ENCODE measurements at regions not wholly inside any gene's neighbourhood (a gene's known extent, or its start where the extent isn't known, plus 50 kb on each side); places are given as distances from the start of the nearest gene placed in this dataset.
A peak's percentile ranks its signal among the peaks of the same experiment; 100 is the strongest.

DNA sequence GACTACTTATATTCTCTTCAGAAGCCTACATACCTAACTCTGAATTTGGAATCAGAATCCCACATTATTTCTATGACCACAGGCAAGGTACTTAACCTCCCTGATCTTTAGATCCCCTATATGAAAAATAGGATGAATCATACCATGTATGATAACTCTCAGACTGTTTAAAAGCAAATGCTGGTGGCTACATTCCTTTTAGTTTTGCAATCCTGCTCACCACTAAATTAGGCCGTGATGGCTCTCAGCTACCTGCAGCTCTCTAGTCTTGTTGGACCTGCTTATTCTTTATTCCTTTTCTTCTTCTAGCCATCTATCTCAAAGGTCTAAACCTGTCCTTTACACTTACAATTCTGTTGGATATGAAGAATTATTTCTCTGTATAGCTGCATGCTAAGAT lies 303.4 kb upstream of the ATP10B start:
- H3K9me3 Mint-ChIP-seq = peaks cover 15% of the 10 kb centered on the region
- H3K27ac Mint-ChIP-seq = no peak overlapping the region
- ATAC-seq (no peak), DNase-seq (ENCODE audit: low spot score in 2 of 2) (no peak)
- no peak overlapping the region for H3K4me3 Mint-ChIP-seq
- H3K4me1 Mint-ChIP-seq = no peaks in the 10 kb centered on the region
- no peaks in the 10 kb centered on the region for H3K36me3 Mint-ChIP-seq

DNA sequence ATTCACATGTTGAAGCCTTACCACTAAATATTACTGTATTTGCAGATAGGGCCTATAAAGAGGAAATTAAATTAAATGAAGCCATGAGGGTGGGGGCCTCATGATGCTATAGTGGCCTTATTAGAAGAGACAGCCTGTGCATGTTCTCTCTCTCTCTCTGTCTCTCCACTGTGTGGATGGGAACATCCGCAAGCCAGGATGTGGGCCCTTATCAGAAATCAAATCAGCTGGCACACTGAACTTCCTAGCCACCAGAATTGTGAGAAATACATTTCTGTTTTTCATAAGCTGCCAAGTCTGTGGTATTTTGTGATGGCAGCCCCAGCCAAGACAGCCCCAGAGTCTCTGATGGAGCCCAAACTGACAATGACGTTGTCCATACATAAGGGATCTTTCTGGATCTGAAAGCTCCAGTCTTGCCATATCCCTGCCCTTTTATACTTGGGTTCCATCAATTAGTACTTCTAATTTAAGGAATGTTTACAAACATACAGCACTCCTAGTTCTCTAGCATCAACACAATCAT lies 300.5 kb upstream of the ATP10B start:
- Mint-ChIP-seq H3K4me3 (no peak overlapping the region), H3K36me3 (no peaks in the 10 kb centered on the region)
- ATAC-seq = no peak

DNA sequence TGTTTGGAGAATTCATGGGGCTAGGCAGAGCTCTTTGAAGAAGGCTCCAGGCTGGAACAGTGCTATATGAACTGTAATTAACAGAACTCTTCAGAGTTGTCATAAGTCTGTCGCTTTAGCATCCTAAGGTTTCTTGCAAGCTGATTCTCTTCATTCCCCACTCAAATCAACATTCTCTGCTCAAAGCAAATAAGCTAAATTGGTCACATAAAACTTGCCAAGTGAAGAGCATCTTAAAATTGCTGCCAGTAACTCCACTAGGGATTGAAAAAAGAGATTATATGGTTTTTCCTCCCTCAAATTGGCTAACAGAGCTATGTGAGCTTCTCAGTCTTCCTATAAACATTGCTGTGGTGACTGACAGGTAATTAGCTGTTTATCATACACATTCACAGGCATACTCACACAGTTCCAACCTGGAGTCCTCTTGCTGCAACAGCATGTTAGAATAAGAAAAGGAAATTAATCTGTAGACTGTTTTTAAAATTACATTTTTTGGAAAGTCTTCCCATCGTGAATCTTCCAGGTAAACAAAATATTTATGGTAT lies 298.5 kb upstream of the ATP10B start:
- Mint-ChIP-seq H3K4me3 (no peak overlapping the region), H3K9me3 (peaks cover 8% of the 10 kb centered on the region), H3K27ac (no peak overlapping the region), H3K4me1 (no peaks in the 10 kb centered on the region), H3K36me3 (no peaks in the 10 kb centered on the region)
- ATAC-seq (no peak), DNase-seq (ENCODE audit: low spot score in 2 of 2) (no peak)

More for the DNA sequence above, 300.5 kb upstream of the ATP10B start:
- H3K9me3 Mint-ChIP-seq = peaks cover 9% of the 10 kb centered on the region
- no peak overlapping the region for H3K27ac Mint-ChIP-seq
- no peaks in the 10 kb centered on the region for H3K4me1 Mint-ChIP-seq
- DNase-seq (ENCODE audit: low spot score in 2 of 2) = no peak

DNA sequence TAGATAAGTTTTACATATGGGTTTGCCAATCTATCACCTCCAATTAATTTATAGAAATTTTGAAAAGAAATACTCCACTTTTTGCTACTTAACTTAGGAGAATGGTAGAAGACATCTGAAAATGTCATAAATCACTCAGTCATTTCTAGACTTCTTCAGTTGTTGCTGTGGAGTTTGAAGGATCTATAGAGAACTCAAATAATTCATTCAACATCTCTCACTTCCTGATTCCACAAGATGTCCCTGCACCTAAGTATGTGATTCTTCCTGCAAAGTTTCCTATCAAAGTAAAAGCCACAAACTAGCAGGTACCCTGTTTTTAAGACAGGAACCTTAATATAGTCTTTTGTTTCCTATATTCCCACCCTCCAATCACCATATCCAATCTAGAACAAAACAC lies 297.1 kb upstream of the ATP10B start:
- Mint-ChIP-seq H3K4me1 (no peaks in the 10 kb centered on the region), H3K9me3 (peaks cover 8% of the 10 kb centered on the region), H3K27ac (no peak overlapping the region), H3K4me3 (no peak overlapping the region), H3K36me3 (no peaks in the 10 kb centered on the region)
- ATAC-seq (no peak), DNase-seq (ENCODE audit: low spot score in 2 of 2) (no peak)

DNA sequence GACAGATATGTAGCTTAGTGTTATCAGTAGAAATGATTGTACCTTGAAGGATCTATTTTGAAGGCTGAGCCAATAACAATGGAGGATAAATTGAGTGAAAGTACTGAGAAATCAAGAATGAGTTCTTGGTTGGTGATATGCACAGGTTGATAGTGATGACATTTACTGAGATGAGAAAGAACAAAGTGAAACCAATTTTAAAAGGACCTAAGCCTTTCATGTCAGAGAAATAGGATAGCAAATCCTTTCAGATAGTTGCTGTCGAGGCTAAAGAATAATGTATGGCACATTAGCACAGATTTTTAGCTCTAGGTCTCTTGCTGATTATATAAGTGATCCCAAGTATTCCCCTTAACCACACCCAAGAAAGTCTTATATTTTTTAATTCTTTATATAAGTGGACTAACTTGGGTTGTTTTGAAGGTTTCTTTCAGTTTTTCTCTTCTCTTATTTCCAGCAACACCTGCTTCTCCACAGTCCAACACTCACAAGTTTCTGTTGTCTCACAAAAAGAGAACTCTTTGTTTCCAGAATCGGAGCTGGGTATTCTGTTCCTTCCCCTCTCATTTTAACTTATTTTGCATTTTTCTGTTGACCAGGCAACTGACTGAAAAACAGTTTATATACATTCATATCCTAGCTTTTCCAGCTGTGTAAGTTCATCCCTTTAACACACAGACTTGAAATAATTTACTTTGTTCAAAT lies 286.9 kb upstream of the ATP10B start:
- Mint-ChIP-seq H3K4me1 (no peaks in the 10 kb centered on the region), H3K36me3 (no peaks in the 10 kb centered on the region), H3K27ac (no peak overlapping the region), H3K4me3 (no peak overlapping the region), H3K9me3 (peaks cover 10% of the 10 kb centered on the region)
- no peak for DNase-seq (ENCODE audit: low spot score in 2 of 2)
- no peak for ATAC-seq

DNA sequence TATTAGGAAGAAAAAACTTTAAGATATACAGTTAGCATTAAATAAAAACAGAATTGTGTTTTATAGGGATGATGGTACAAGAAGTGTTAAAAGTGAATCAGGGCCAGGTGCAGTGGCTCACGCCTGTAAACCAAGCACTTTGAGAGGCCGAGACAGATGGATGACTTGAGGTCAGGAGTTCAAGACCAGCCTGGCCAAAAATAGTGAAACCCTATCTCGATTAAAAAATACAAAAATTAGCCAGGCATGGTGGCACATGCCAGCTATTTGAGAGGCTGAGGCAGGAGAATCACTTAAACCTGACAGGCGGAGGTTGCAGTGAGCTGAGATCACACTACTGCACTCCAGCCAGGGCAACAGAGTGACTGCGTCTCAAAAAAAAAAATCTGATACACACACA lies 282.9 kb upstream of the ATP10B start:
- Mint-ChIP-seq H3K4me3 (no peak overlapping the region), H3K4me1 (no peaks in the 10 kb centered on the region), H3K9me3 (no peaks in the 10 kb centered on the region), H3K36me3 (no peaks in the 10 kb centered on the region), H3K27ac (no peak overlapping the region)
- ATAC-seq (no peak), DNase-seq (ENCODE audit: low spot score in 2 of 2) (no peak)

DNA sequence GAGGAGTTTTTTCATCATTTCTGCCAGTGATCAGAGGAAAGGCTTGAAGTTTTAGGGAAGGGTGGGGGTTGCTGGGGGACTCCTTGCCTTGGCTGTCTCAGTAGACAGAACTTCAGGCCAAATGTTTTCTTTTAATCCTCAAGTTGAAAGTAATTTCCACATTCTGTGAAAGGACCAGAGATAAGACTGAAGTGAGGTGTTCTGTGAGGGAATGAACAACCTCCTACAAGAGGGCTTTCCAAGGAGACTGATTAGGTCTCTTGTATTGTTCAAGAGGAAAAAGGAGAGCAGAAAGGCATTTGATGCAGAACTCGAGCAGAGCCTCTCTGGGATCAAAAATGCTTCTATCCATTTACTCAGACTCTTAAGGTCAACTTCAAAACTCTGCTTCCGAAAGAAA lies 282.1 kb upstream of the ATP10B start:
- H3K9me3 Mint-ChIP-seq = no peaks in the 10 kb centered on the region
- ATAC-seq (no peak), DNase-seq (ENCODE audit: low spot score in 2 of 2) (no peak)
- H3K27ac Mint-ChIP-seq = no peak overlapping the region
- H3K4me3 Mint-ChIP-seq = no peak overlapping the region
- no peaks in the 10 kb centered on the region for H3K36me3 Mint-ChIP-seq
- no peaks in the 10 kb centered on the region for H3K4me1 Mint-ChIP-seq

DNA sequence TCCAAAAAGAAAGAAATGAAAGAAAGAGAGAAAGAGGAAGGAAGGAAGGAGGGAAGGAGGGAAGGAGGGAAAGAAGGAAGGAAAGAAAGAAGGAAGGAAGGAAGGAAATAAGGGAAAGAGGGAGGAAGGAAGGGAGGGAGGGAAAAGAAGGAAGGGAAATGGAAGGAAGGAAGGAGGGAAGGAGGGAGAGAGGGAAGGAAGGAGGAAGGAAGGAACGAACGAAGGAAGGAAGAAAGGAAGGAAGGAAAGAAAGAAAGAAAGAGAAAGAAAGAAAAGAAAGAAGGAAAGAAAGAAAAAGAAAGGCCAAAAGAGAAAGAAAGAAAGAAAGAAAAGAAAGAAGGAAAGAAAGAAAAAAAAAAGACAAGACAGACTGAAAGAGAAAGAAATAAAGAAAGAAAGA lies 263.9 kb upstream of the ATP10B start:
- no peaks in the 10 kb centered on the region for H3K36me3 Mint-ChIP-seq
- no peak overlapping the region for H3K27ac Mint-ChIP-seq
- ATAC-seq (no peak), DNase-seq (ENCODE audit: low spot score in 2 of 2) (no peak)
- H3K4me3 Mint-ChIP-seq = no peak overlapping the region
- peaks cover 7% of the 10 kb centered on the region for H3K9me3 Mint-ChIP-seq
- no peaks in the 10 kb centered on the region for H3K4me1 Mint-ChIP-seq

DNA sequence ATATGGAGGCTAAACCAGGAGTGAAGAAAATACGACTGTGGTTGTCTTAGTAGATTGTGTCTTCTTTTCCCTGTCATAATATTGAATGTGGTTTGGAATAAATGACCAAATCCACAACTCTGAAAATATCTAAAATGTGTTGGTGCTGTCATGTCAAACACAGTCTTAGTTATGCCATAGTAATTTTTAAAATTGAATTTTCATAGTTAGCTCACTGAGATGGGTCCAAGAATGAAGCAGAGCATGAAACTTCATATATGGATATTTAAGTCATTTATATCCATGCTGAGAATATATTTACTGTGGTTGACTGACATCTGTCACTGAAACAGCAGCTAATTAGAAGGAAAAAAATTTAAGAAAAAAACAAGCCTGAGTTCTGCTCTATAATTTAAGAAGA lies 260.4 kb upstream of the ATP10B start:
- Mint-ChIP-seq H3K36me3 (no peaks in the 10 kb centered on the region), H3K4me1 (no peaks in the 10 kb centered on the region), H3K27ac (no peak overlapping the region), H3K4me3 (no peak overlapping the region), H3K9me3 (peaks cover 7% of the 10 kb centered on the region)
- ATAC-seq (no peak), DNase-seq (ENCODE audit: low spot score in 2 of 2) (no peak)

DNA sequence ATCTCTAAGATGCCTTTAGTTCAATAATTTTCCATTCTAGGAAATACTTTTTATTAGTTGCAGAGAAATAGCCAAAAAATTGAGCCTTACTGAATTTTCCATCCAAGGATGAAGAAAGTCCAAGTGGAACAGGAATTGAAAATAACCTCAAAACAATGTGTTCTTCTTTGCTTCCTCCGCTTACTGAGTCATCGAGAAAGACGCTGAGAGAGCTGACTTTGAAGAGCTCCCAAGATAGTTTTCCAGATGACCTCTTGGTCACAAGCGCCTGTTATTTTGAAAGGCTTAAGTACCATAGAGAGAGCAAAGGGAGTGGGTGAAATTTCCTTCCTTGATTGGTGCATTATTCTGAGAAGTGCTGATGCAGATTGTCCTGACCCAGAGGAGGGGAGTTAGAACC lies 253.5 kb upstream of the ATP10B start:
- H3K4me3 Mint-ChIP-seq = no peak overlapping the region
- DNase-seq (ENCODE audit: low spot score in 2 of 2) = no peak

DNA sequence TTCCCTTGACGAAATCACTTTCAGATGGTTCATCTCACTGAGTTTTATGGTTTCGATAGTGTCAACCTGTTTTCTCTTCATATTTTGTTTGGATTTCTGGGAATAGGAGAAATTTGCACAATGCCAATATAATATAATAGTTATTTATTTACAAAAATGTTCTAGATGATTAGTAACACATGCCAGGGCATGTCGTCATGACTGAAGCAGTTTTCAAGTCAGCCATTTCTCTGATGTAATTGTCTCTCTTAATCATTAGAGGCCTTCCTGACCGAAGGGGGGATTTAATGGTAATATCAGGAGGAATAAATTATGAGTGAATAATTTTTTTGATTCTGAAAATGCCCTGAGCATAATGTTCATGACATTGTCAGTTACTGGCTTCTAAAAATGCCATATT lies 246.5 kb upstream of the ATP10B start:
- no peaks in the 10 kb centered on the region for H3K36me3 Mint-ChIP-seq
- H3K4me1 Mint-ChIP-seq = no peaks in the 10 kb centered on the region
- DNase-seq (ENCODE audit: low spot score in 2 of 2) = no peak
- H3K4me3 Mint-ChIP-seq = no peak overlapping the region
- H3K9me3 Mint-ChIP-seq = no peaks in the 10 kb centered on the region
- H3K27ac Mint-ChIP-seq = no peak overlapping the region
- ATAC-seq = no peak

More for the DNA sequence above, 253.5 kb upstream of the ATP10B start:
- Mint-ChIP-seq H3K27ac (no peak overlapping the region), H3K9me3 (no peaks in the 10 kb centered on the region), H3K4me1 (no peaks in the 10 kb centered on the region), H3K36me3 (no peaks in the 10 kb centered on the region)
- no peak for ATAC-seq

DNA sequence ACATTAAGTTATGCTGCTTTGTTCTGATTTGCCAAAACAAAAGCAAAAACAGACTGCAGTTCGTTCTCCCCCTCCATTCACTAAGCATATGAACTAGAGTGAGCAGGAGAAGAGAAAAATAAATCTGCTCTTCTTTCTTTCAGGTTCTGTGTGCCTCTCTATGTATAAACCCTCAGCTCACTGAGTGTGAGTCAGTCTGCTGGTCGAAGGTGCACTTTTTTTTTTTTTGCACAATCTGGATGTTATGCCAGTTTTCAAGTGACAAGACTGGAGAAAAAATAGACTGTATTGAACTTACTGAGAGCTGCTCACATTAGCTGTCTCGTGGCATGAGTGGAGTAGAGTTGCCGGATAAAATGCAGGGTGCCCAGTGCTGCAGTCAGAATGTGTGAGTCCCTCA lies 244.6 kb upstream of the ATP10B start:
- no peaks in the 10 kb centered on the region for H3K36me3 Mint-ChIP-seq

DNA sequence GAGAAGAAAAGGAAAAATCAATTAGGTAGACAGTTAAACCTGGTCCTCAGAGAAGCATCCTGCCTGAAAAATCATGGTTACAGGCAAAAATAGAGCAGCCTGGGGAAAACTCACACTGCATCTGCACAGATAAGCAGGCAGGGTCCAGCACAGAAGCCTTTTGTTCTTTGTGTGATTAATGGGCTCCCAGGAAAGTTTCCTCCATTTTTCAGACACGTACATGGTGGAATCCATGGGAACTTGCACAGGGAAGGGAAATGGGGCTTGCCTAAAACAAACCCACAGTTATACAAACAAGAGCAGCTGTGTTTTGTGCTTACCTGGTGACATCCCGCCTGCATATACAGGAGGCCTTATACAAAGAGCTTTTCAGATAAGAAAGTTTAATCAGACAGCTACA lies 243.9 kb upstream of the ATP10B start:
- ATAC-seq = no peak
- Mint-ChIP-seq H3K36me3 (no peaks in the 10 kb centered on the region), H3K27ac (no peak overlapping the region), H3K9me3 (no peaks in the 10 kb centered on the region), H3K4me3 (no peak overlapping the region), H3K4me1 (no peaks in the 10 kb centered on the region)
- DNase-seq (ENCODE audit: low spot score in 2 of 2) = no peak

More for the DNA sequence above, 244.6 kb upstream of the ATP10B start:
- Mint-ChIP-seq H3K27ac (no peak overlapping the region), H3K4me3 (no peak overlapping the region), H3K9me3 (no peaks in the 10 kb centered on the region), H3K4me1 (no peaks in the 10 kb centered on the region)
- DNase-seq (ENCODE audit: low spot score in 2 of 2) = no peak
- no peak for ATAC-seq

DNA sequence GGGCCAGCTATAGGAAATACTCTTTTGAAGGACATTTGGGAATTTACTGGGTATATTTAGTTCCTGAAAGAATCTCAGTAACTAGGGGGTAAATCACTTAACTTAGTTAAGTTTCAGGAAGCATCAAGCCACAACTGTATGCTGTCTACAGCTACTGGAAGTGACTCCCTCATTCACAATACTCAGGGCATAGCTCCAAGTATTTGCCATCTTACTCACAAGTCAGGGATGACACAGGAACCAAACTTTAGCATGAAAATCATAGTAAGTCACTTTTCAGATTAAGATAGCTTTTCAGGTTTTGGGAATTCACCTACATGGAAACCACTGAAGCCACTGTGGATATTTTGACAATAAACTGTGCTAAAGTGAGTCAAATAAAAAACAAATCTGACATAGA lies 242.4 kb upstream of the ATP10B start:
- no peaks in the 10 kb centered on the region for H3K9me3 Mint-ChIP-seq
- DNase-seq (ENCODE audit: low spot score in 2 of 2) = no peak
- H3K36me3 Mint-ChIP-seq = no peaks in the 10 kb centered on the region
- H3K4me3 Mint-ChIP-seq = no peak overlapping the region
- no peaks in the 10 kb centered on the region for H3K4me1 Mint-ChIP-seq
- ATAC-seq = no peak
- no peak overlapping the region for H3K27ac Mint-ChIP-seq

DNA sequence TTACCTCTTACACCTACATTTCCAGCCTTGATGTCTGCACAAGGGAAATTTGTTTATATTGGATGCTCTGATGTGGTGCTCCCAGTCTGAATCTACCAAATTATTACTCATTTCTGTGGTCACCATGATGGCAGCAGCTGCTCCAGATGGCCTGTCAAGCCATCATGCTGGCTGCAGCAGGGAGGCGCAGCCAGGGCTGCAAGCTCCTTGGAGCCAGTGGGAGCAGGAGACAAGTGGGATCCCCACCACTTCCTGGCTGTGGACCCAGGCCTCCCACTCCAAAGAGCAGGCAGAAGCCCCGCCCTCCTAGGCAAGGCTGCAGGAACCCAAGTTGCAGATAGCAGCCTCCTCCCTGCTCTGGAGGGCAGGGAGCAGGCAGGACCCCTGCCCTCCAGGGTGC lies 241.1 kb upstream of the ATP10B start:
- H3K9me3 Mint-ChIP-seq = no peaks in the 10 kb centered on the region
- no peaks in the 10 kb centered on the region for H3K36me3 Mint-ChIP-seq
- no peak for DNase-seq (ENCODE audit: low spot score in 2 of 2)
- H3K27ac Mint-ChIP-seq = no peak overlapping the region
- H3K4me1 Mint-ChIP-seq = no peaks in the 10 kb centered on the region
- H3K4me3 Mint-ChIP-seq = no peak overlapping the region
- ATAC-seq = peak; percentile 8

DNA sequence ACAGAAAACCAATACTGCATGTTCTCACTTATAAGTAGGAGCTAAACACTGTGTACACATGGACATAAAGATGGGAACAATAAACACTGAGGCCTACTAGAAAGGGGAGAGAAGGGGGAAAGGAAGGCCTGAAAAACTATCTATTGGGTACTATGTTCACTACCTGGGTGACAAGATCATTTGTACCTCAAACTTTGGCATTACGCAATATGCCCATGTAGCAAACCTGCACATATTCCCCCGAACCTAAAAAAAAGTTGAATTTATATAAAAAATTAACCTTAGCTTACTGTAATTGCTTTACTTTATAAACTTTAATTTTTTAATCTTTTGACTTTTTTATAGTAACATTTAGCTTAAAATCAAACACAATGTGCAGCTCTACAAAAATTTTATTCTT lies 237.6 kb upstream of the ATP10B start:
- H3K27ac Mint-ChIP-seq = no peak overlapping the region
- H3K9me3 Mint-ChIP-seq = no peaks in the 10 kb centered on the region
- DNase-seq (ENCODE audit: low spot score in 2 of 2) (no peak), ATAC-seq (no peak)
- H3K4me1 Mint-ChIP-seq = no peaks in the 10 kb centered on the region
- no peak overlapping the region for H3K4me3 Mint-ChIP-seq
- H3K36me3 Mint-ChIP-seq = no peaks in the 10 kb centered on the region
